CMK (cell line): ENCODE measurements at regions not wholly inside any gene's neighbourhood (a gene's known extent, or its start where the extent isn't known, plus 50 kb on each side); places are given as distances from the start of the nearest gene placed in this dataset.

ENCODE experiments used
- DNase-seq: peaks from one replicate; pipeline ENCODE4 v3.0.0-alpha.2; 2010; ENCODE audit warnings: low read depth

DNA sequence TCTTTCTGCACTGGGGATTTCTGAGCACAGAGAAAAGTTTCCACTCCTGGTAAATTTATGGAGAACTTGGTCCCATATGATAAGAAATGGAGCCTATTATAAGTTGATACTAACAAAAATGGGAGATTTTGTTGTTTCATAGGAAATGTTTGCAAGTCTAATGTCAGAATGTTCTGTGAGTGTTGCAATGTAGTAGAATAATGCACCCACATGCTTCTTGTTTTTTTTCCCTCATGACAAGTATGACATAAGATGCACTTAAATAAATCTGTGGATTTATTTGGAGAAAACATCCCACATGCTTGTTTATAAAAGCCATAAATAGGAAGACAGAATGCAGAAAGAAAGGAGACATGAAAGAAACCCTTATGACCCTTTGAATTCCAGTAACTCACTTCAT, 50.8 kb upstream of the KCNJ6 start:
- DNase-seq: no peak

DNA sequence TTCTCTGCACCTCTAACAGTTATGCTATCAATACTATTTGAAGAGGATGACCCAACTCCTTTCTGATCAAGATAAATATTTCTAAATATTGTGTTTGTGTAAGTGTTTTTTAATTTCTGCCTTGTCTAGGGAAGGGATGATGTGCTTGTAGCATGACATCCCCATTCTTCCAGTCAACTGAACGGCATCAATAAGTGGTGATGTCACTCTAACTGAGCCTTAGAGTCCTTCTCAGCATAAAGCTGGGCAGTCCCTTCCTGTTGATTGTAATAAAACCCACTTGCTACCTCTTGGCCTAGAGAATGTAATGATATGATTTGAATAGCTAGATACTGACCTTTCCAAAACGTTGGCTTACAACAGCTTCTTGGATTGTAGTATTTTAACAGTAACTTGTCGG, 52.5 kb upstream of the KCNJ6 start:
- no peak for DNase-seq

DNA sequence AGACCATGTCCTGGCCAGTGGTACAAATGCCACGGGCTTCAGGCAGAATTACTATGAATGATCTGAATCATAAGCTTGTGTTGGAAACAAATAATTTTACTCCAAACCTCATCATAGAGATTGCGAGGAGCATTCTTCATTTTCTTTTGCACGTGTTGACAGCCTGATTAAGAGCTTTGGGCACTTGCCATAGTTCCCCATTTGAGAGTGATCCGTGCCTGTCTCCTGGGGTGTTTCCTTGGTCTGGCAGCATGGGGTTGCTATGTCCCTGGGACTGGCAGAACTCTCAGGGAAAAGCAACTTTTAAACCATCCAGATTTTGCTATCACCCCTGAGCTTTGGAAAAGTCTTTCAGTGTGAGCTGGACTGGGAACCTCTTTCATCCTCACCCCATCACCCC, 54.3 kb upstream of the KCNJ6 start:
- DNase-seq: no peak

GRCh38 chr21:37971390-37971950, 55.2 kb upstream of the KCNJ6 start:
- no peak for DNase-seq

GRCh38 chr21:37974081-37974480, 57.8 kb upstream of the KCNJ6 start:
- no peak for DNase-seq

GRCh38 chr21:37982496-37983318, 66.5 kb upstream of the KCNJ6 start:
- DNase-seq: no peak

GRCh38 chr21:37983336-37984095, 67.3 kb upstream of the KCNJ6 start:
- DNase-seq: no peak

GRCh38 chr21:37984416-37984815, 68.2 kb upstream of the KCNJ6 start:
- no peak for DNase-seq

GRCh38 chr21:37986000-37986399, 69.7 kb upstream of the KCNJ6 start:
- DNase-seq: no peak

DNA sequence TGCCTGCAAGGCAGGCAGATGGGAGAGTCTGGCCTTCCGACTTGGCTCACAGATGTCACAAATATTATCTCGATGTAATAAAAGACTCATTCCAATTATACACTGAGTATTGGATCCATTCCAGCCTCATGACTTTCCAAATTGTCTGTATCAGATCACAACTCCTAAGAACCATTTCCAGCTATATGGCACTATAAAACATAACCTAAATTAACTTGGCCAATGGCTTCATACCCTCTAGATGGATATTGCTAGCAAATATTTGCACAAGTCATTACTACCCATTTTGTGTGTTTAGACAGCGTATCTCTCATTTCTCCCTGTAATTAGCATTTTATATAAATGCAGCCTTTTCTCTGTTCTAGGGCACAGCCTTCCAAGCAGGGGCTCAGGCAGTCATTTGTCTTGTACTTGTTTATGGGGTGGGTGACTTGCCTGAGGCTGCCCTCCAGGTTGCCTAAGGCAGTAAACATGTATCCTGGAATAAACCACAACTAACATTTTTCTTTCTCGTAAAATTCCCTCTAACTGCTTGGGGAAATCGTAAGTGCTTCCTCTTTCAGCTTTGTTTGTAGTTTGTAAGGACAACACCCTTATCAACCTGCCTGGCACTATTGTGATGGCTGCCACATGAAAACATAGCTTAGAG, 70.6 kb upstream of the KCNJ6 start:
- no peak for DNase-seq

GRCh38 chr21:37987668-37988067, 71.4 kb upstream of the KCNJ6 start:
- DNase-seq: no peak

GRCh38 chr21:37993071-37993470, 76.8 kb upstream of the KCNJ6 start:
- DNase-seq: no peak

GRCh38 chr21:37994211-37994610, 78.0 kb upstream of the KCNJ6 start:
- DNase-seq: no peak

DNA sequence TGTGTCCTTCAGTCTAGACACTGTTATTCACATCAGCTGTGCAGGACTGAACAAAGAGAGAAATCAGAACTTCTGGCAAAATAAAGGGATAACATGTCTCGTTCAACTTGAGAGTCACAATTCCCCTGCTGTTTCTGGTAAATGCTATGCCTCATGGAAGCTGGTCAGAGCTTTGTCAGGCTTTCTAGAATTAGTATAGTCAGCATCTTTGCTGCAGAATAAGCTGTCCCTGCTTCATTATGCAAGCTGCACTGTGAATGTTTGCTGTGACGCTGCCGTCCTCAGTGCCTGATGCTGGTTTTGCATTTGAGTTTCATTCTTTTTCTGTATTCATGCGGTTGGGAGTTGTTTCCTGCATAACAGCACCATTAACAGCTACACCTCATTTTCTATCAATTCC, 96.4 kb upstream of the KCNJ6 start:
- DNase-seq: no peak

GRCh38 chr21:38013741-38014140, 97.5 kb upstream of the KCNJ6 start:
- DNase-seq: no peak

- no peak for DNase-seq
These were observed 98.0 kb upstream of the KCNJ6 start for GRCh38 chr21:38014298-38014697.

DNA sequence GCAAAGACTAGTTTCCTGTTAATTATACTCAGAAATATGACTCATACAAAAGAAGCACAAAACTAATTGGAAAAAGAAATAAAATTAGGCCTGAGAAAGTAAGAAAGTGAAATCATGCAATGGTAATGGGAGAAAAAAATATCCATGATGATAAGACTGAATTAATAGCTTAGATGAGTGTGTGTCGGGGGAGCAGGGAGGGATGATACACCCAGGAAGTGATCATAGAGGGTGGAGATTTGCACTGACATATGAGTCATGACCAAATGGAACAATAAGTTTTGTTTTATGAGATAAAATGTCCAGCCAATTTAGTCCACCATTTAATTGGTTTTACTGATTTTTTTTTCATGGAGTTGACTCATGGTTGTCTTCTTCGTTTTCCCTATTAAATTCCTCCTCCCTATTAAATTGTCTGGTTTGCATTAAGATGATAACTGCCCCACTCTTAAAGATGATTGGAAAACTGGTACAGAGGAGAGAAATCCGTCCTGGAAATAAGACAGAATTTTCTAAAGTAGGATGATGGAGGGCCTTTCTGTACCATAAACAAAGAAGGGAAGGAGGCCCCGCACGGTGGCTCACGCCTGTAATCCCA, 111.7 kb upstream of the KCNJ6 start:
- DNase-seq: no peak

GRCh38 chr21:38032082-38032801, 116.0 kb upstream of the KCNJ6 start:
- DNase-seq: no peak

- no peak for DNase-seq
These were observed 119.8 kb upstream of the KCNJ6 start for GRCh38 chr21:38036016-38036415.

- DNase-seq: no peak
These were observed 121.2 kb upstream of the KCNJ6 start for GRCh38 chr21:38037416-38037815.

GRCh38 chr21:38039369-38039768, 123.1 kb upstream of the KCNJ6 start:
- no peak for DNase-seq

DNA sequence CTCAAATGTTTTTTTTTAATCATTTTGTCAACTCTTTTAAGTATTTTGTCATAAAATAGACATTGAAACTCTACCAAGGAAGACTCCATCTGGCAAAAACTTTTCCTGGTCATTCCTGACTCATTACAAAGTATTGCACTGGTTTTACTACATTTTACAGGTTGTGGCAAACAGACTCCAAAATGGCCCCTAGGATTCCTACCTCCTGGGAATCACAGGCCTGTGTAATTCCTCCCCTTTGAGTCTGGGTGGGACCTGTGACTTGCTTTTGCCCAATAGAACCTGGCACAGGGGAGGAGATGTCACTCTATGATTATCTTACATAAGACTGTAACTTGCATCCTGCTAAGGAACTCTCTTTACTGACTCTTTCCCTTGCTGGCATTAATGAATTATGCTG, 123.6 kb upstream of the KCNJ6 start:
- no peak for DNase-seq
